ENCODE measurements at regions not wholly inside any gene's neighbourhood (a gene's known extent, or its start where the extent isn't known, plus 50 kb on each side); places are given as distances from the start of the nearest gene placed in this dataset.
"Not testable (repeated sequence)": the region's sequence is repeated elsewhere in the genome, so short reads cannot be mapped to it uniquely, and the experiment has no call there.

DNA sequence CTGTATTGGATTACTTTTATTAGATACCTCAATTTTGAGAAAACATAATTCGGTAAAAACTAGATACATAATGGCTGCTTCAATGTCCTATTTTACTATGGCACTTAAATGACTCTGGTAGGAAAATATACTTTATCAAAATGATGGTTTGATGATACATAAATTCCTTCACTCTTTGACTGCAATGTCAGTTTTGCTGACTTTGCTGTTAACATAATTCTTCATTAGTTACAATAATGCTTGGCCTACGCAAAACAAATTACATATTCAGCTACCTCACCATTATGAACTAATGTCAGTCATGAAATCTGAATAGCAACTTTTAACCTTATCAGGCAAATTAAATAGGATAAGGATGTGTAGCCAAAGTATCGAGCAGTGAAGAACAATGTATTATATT, 1364.7 kb downstream of the KCNT2 start:
- no peak for ATAC-seq (ENCODE audit: poor library complexity)
- intact Hi-C loops (cut with DNase I) = no loop called here
- no peak for DNase-seq

DNA sequence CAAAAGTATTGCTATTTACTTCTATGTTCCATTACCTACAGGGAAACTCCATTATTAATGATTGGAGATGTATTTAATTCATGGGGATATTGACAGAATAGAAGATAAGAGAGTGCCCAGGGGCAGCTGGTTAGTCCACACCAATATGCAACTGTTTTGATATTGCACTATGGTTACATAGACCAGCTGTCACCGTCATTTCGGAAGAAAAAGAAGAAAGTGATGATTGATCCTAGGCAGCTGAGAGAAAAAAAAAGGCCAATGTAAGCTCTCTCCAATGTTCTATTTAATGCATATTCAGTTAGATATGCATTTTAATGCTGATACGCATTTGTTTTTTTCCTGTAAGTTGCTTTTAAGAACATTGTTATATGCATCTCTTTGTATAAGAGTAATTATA, 1367.2 kb downstream of the KCNT2 start:
- intact Hi-C loops (cut with DNase I) = no loop called here
- DNase-seq (no peak), ATAC-seq (ENCODE audit: poor library complexity) (no peak)

DNA sequence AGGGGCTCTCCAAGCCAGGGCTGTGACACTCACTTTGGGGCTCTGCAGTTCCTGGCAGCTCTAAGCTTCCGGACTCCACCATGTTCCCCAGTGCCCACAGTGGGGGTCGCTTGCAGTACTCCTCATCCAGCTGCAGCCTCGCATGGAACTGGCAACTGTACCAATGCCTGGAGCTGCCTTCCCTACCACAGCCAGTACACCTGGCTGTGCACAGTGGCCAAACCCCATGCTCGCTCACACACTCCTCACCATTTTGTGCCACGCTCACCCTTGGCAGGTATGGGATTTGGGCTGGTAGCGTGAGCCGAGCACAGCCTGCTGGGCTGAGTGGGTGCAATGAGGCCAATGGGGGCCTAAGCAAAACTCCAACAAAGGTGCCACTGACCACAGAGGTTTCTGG, 1369.9 kb downstream of the KCNT2 start:
- intact Hi-C loops (cut with DNase I) = no loop called here
- no peak for DNase-seq

GRCh38 chr1:195236991-195237889, 1371.0 kb downstream of the KCNT2 start:
- ATAC-seq (ENCODE audit: poor library complexity) (no peak), DNase-seq (no peak)
- intact Hi-C loops (cut with DNase I) = no loop called here

More for the DNA sequence above, 1369.9 kb downstream of the KCNT2 start:
- ATAC-seq (ENCODE audit: poor library complexity) = no peak

- ATAC-seq (ENCODE audit: poor library complexity) (no peak), DNase-seq (peak; percentile 31)
- intact Hi-C loops (cut with DNase I) = no loop called here
Measured at GRCh38 chr1:195218428-195219212, 1389.6 kb downstream of the KCNT2 start.

GRCh38 chr1:195202241-195202640, 1406.0 kb downstream of the KCNT2 start:
- DNase-seq (no peak), ATAC-seq (ENCODE audit: poor library complexity) (no peak)
- intact Hi-C loops (cut with DNase I) = no loop called here

DNA sequence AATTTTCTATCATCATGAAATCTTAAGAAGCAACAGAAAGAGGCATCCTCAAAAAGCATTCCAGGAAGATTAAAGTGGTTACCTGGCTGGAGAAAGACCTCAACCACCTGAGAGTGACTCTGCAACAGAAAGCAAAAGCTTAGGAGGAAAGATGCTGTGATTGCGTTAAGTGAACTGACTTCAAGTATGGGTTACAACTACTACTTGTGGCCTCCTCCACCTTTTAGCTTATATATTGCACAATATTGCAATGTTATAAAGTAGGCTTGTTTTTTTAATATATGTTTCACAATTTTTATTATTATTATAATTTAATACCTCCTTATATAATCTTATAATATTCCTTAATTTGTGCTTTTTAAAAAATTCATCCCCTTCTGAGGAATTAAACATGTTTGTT, 1407.5 kb downstream of the KCNT2 start:
- DNase-seq = no peak
- intact Hi-C loops (cut with DNase I) = no loop called here
- ATAC-seq (ENCODE audit: poor library complexity) = no peak

DNA sequence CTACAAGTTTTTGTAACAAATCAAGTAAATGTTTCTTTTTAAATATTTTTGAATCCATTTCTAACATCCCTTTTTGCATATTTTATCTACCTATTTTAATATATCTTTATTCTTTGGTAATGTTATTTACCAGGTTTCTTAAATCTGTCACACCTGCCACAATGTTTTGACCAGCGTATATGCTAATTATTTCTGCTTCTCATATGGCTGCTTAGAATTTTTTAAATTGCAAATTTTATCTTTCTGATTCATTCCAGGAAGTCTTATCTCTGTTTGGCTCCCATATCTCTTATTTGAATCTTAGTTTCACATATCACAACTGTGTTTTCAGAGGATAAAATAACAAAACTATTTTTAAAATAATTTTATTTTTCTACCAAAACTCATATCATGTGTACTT, 1411.1 kb downstream of the KCNT2 start:
- ATAC-seq (ENCODE audit: poor library complexity) (no peak), DNase-seq (no peak)
- intact Hi-C loops (cut with DNase I) = no loop called here

- ATAC-seq (ENCODE audit: poor library complexity) = no peak
- intact Hi-C loops (cut with DNase I) = no loop called here
- no peak for DNase-seq
Measured at GRCh38 chr1:195195423-195196057, 1412.7 kb downstream of the KCNT2 start.

- ATAC-seq (ENCODE audit: poor library complexity) (no peak), DNase-seq (no peak)
- intact Hi-C loops (cut with DNase I) = no loop called here
Measured at GRCh38 chr1:195193134-195193533, 1415.1 kb downstream of the KCNT2 start.

- no peak for DNase-seq
- intact Hi-C loops (cut with DNase I) = no loop called here
- ATAC-seq (ENCODE audit: poor library complexity) = no peak
Measured at GRCh38 chr1:195188821-195189220, 1419.4 kb downstream of the KCNT2 start.

DNA sequence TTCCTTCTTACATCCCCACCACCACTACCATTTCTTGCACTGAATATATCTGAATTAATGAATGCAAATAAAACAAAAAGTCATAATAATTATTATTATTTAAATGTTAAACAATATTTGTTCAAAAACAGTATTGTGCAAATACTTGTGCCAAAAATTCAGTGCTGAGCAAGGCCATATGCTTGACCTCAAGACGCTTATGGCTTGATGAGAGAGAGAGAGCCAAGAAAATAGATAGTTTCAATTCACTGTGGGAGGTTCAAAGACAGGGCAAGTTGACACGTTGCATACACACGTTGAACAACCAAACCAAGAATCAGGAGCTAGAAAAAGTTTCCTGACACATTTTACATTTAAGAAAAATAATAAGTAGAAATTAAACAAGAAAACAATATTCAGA, 1421.7 kb downstream of the KCNT2 start:
- DNase-seq (no peak), ATAC-seq (ENCODE audit: poor library complexity) (no peak)
- intact Hi-C loops (cut with DNase I) = no loop called here

DNA sequence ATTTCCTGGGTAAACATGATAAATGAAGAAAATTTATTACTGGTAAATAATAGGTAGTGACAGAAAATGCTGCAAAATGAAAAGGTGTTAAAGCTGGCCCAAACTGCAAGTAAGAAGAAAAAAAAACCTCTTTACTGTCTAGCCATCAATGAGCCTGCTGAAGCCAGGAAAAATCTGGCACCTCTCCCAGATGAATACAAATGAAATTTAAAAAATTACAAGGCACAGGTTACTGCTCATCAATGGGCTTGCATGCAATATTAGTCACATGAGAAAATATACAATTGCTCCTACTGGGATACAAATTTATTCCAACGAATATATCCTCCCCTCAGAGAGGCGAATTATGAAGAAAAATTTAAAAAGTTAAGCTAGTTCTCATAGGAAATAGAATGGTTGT, 1422.5 kb downstream of the KCNT2 start:
- intact Hi-C loops (cut with DNase I) = no loop called here
- no peak for ATAC-seq (ENCODE audit: poor library complexity)
- DNase-seq = no peak

- intact Hi-C loops (cut with DNase I) = no loop called here
- DNase-seq (no peak), ATAC-seq (ENCODE audit: poor library complexity) (no peak)
Measured at GRCh38 chr1:195185321-195185720, 1422.9 kb downstream of the KCNT2 start.

DNA sequence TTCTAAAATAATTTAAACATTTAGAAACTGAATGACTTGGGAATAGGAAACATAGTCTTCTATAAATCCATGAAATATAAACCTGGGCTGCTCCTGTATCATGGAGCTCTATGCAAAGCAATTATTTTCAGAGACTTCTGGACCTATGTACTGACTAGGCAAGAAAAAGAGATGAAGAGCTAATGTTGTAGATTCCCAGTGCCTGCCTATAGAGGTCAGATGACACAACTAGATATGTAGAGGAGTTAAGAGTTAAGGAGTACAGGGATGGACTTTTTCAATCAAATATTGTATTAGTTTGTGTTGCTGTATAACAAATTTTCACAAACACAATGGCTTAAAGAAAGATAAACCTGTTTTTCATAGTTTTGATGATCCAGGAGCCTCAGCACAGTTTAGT, 1434.5 kb downstream of the KCNT2 start:
- no peak for DNase-seq
- no peak for ATAC-seq (ENCODE audit: poor library complexity)
- intact Hi-C loops (cut with DNase I) = no loop called here

GRCh38 chr1:195159795-195160194, 1448.4 kb downstream of the KCNT2 start:
- DNase-seq; intact Hi-C loops (cut with DNase I); ATAC-seq (ENCODE audit: poor library complexity): not testable (repeated sequence)

- intact Hi-C loops (cut with DNase I) = no loop called here
- DNase-seq (no peak), ATAC-seq (ENCODE audit: poor library complexity) (no peak)
Measured at GRCh38 chr1:195158091-195158490, 1450.1 kb downstream of the KCNT2 start.

GRCh38 chr1:195153107-195153506, 1455.1 kb downstream of the KCNT2 start:
- DNase-seq (no peak), ATAC-seq (ENCODE audit: poor library complexity) (no peak)
- intact Hi-C loops (cut with DNase I) = no loop called here

DNA sequence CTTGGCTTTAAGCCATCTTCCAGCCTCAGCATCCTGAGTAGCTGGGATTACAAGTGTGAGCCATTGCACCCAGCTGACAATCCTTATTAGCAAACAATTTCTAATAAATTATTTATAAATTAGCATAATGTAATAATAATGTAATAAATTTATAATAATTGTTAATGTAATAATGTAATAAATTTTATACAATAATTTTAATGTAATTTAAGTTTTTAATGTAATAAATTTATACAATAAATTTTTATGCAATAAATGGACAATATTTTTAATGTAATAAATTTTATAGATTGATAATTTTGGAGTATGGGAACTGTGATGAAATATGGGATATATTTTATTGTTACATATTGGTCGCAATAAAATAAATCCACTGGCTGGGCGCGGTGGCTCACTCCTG, 1457.5 kb downstream of the KCNT2 start:
- intact Hi-C loops (cut with DNase I) = no loop called here
- DNase-seq = no peak
- ATAC-seq (ENCODE audit: poor library complexity) = no peak

DNA sequence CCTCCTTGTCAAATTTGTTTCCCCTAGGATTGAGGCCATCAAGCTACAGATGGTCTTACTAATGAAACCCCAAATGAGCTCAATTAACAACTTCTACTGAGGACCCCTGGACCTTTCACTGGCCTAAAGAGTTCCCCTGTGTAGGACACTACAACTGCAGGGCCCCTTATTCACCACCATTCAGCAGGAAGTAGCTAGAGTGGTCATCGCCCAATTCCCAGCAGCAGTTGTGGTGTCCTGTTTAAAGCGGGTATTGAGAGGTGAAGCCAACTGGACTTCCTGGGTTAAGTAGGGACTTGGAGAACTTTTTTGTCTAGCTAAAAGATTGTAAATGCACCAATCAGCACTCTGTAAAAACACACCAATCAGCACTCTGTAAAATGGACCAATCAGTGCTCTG, 1466.9 kb downstream of the KCNT2 start:
- intact Hi-C loops (cut with DNase I) = no loop called here
- DNase-seq (no peak), ATAC-seq (ENCODE audit: poor library complexity) (no peak)

Data from Right ventricle myocardium superior (tissue), 1 donor.